Mesothelial cell of epicardium (in vitro differentiated cells): ENCODE measurements at regions not wholly inside any gene's neighbourhood (a gene's known extent, or its start where the extent isn't known, plus 50 kb on each side); places are given as distances from the start of the nearest gene placed in this dataset.

Experiments
- DNase-seq, 2 experiments: peaks; one replicate each; pipeline ENCODE4 v3.0.0; 2021; ENCODE audit warnings: low spot score in 2 of 2; ENCODE audit not compliant: unreplicated experiment in 2 of 2
- H3K27ac Mint-ChIP-seq: 2 replicates; pipeline ENCODE4 v1.8.0; 2021; ENCODE audit warnings: mixed read lengths
- H3K27me3 Mint-ChIP-seq: 2 replicates; pipeline ENCODE4 v1.8.0; 2021; ENCODE audit warnings: low read depth, mixed read lengths
- H3K36me3 Mint-ChIP-seq: 2 replicates; pipeline ENCODE4 v1.8.0; 2021; ENCODE audit warnings: mixed read lengths
- H3K4me1 Mint-ChIP-seq: 2 replicates; pipeline ENCODE4 v1.8.0; 2021; ENCODE audit warnings: mixed read lengths
- H3K4me3 Mint-ChIP-seq: 2 replicates; pipeline ENCODE4 v1.8.0; 2021; ENCODE audit warnings: mild to moderate bottlenecking, moderate library complexity, mixed read lengths
- H3K9me3 Mint-ChIP-seq: 2 replicates; pipeline ENCODE4 v1.8.0; 2021; ENCODE audit warnings: mixed read lengths
- CTCF ChIP-seq: fragments of 200-600 bp; sonication (generic); IDR thresholded peaks from one replicate; pipeline ENCODE4 v1.5.0; 2021; ENCODE audit warnings: antibody characterized with exemption; ENCODE audit not compliant: unreplicated experiment

GRCh38 chr1:187415065-187415464 lies 586.3 kb downstream of the PLA2G4A start:
- H3K4me1 Mint-ChIP-seq = peaks cover 50% of the 10 kb centered on the region
- no peak overlapping the region for H3K27ac Mint-ChIP-seq
- no peaks in the 10 kb centered on the region for H3K9me3 Mint-ChIP-seq

GRCh38 chr1:187417520-187417919 lies 588.8 kb downstream of the PLA2G4A start:
- Mint-ChIP-seq H3K9me3 (no peaks in the 10 kb centered on the region), H3K27me3 (no peaks in the 10 kb centered on the region), H3K27ac (no peak overlapping the region), H3K4me3 (no peak overlapping the region), H3K36me3 (no peaks in the 10 kb centered on the region), H3K4me1 (peaks cover 39% of the 10 kb centered on the region)
- DNase-seq = no peak
- no peak for TF ChIP-seq CTCF

More at GRCh38 chr1:187415065-187415464, 586.3 kb downstream of the PLA2G4A start:
- Mint-ChIP-seq H3K4me3 (no peak overlapping the region), H3K36me3 (peaks cover 1% of the 10 kb centered on the region), H3K27me3 (no peaks in the 10 kb centered on the region)
- TF ChIP-seq CTCF = no peak
- no peak for DNase-seq

- Mint-ChIP-seq H3K9me3 (peaks cover 4% of the 10 kb centered on the region), H3K36me3 (no peaks in the 10 kb centered on the region), H3K27ac (no peak overlapping the region), H3K4me1 (peaks cover 4% of the 10 kb centered on the region), H3K27me3 (no peaks in the 10 kb centered on the region), H3K4me3 (no peak overlapping the region)
- TF ChIP-seq CTCF = no peak
- DNase-seq = no peak
Observed at GRCh38 chr1:187433598-187433997, 604.8 kb downstream of the PLA2G4A start.

- no peaks in the 10 kb centered on the region for H3K4me1 Mint-ChIP-seq
- H3K27ac Mint-ChIP-seq = no peak overlapping the region
- no peak for TF ChIP-seq CTCF
- H3K4me3 Mint-ChIP-seq = no peak overlapping the region
- H3K9me3 Mint-ChIP-seq = no peaks in the 10 kb centered on the region
- no peaks in the 10 kb centered on the region for H3K36me3 Mint-ChIP-seq
- no peak for DNase-seq
- H3K27me3 Mint-ChIP-seq = no peaks in the 10 kb centered on the region
Observed at GRCh38 chr1:187442603-187443002, 613.9 kb downstream of the PLA2G4A start.

- Mint-ChIP-seq H3K9me3 (no peaks in the 10 kb centered on the region), H3K36me3 (no peaks in the 10 kb centered on the region), H3K27ac (no peak overlapping the region), H3K4me3 (no peak overlapping the region), H3K27me3 (no peaks in the 10 kb centered on the region), H3K4me1 (no peaks in the 10 kb centered on the region)
- TF ChIP-seq CTCF = no peak
- DNase-seq = no peak
Observed at GRCh38 chr1:187443939-187444338, 615.2 kb downstream of the PLA2G4A start.

GRCh38 chr1:187445066-187445465 lies 616.3 kb downstream of the PLA2G4A start:
- H3K27ac Mint-ChIP-seq = no peak overlapping the region
- TF ChIP-seq CTCF = no peak
- H3K4me1 Mint-ChIP-seq = no peaks in the 10 kb centered on the region
- no peaks in the 10 kb centered on the region for H3K9me3 Mint-ChIP-seq
- H3K36me3 Mint-ChIP-seq = no peaks in the 10 kb centered on the region
- H3K4me3 Mint-ChIP-seq = no peak overlapping the region
- no peaks in the 10 kb centered on the region for H3K27me3 Mint-ChIP-seq
- no peak for DNase-seq
